Upper lobe of left lung (tissue), 4 donors: ENCODE measurements at regions not wholly inside any gene's neighbourhood (a gene's known extent, or its start where the extent isn't known, plus 50 kb on each side); places are given as distances from the start of the nearest gene placed in this dataset.

Source experiments
- POLR2A ChIP-seq, 4 donors: fragments of 450-650 bp; IDR thresholded peaks; one replicate each; pipeline ENCODE4 v1.5.1; 2016 to 2017; ENCODE audit warnings: antibody characterized with exemption in 4 of 4, mild to moderate bottlenecking in 2 of 4
- POLR2AphosphoS5 ChIP-seq, 2 donors: sonication (generic); formaldehyde crosslinking; IDR thresholded peaks; one replicate each; pipeline ENCODE4 v1.5.1; 2017; ENCODE audit warnings: antibody characterized with exemption in 2 of 2
- TF ChIP-seq, protein P1 (sequence below), 6 experiments: fragments of 450-650 bp in 4 of 6; fragments of 200-600 bp in 2 of 6; sonication (generic) in 2 of 6; IDR thresholded peaks; one replicate each; pipeline ENCODE4 v1.5.1; 2016 to 2019; ENCODE audit warnings: antibody characterized with exemption in 6 of 6

DNA sequence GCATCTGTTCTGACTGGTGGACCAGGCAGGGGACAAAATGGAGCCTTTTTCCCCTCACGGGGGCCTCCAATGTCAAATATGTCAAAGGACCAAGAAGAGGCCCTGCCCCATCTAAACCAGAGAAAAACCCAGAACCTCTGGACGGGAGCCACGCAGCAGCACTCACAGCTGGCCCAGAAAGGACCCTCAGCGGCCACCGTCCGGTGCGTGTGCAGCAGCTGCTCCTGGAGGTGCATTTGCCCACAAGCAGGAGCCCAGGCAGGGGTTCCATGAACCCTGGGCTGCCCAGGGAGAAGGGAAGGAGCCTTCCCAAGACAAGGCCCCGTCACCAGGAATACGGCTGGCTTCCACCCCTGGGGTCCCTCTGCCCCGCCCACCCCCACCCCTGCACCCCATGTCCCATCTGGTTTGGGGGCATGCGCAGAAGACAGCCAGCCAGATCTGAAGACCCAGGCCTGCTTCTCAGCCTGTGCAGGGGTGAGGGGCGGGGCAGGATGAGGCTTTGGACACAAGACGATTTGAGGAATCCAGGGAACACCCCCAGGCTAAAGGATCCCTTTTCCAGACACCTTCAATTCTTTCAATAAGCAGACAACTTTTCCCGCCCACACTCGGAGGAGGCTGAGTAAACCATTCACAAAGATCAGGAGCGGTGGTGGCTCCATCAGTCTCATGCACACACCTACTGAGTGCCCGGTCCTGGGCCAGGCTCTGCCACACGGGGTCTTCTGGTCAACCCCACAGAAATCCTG is 423.1 kb downstream of the SHANK2 start:
- TF ChIP-seq, protein P1, sequence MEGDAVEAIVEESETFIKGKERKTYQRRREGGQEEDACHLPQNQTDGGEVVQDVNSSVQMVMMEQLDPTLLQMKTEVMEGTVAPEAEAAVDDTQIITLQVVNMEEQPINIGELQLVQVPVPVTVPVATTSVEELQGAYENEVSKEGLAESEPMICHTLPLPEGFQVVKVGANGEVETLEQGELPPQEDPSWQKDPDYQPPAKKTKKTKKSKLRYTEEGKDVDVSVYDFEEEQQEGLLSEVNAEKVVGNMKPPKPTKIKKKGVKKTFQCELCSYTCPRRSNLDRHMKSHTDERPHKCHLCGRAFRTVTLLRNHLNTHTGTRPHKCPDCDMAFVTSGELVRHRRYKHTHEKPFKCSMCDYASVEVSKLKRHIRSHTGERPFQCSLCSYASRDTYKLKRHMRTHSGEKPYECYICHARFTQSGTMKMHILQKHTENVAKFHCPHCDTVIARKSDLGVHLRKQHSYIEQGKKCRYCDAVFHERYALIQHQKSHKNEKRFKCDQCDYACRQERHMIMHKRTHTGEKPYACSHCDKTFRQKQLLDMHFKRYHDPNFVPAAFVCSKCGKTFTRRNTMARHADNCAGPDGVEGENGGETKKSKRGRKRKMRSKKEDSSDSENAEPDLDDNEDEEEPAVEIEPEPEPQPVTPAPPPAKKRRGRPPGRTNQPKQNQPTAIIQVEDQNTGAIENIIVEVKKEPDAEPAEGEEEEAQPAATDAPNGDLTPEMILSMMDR (IDR thresholded peaks at IDR 0.05), result no peak
- no peak for TF ChIP-seq POLR2A (IDR thresholded peaks at IDR 0.05)
- TF ChIP-seq POLR2AphosphoS5 (IDR thresholded peaks at IDR 0.05), result no peak
